Neuronal stem cell (in vitro differentiated cells): ENCODE measurements at regions not wholly inside any gene's neighbourhood (a gene's known extent, or its start where the extent isn't known, plus 50 kb on each side); places are given as distances from the start of the nearest gene placed in this dataset.
A peak's percentile ranks its signal among the peaks of the same experiment; 100 is the strongest.

ENCODE experiments used
- DNase-seq: peaks from one replicate; pipeline ENCODE4 v3.0.0-alpha.2; 2013; ENCODE audit warnings: low spot score
- H2AFZ ChIP-seq: one replicate; pipeline ENCODE4 v1.6.1; 2013; ENCODE audit warnings: mild to moderate bottlenecking, low read length, inconsistent platforms
- H2AK5ac ChIP-seq: 2 replicates; pipeline ENCODE4 v1.6.1; 2013; ENCODE audit warnings: low read depth, mild to moderate bottlenecking, inconsistent platforms, low read length, moderate library complexity, mixed read lengths
- H2BK120ac ChIP-seq: 2 replicates; pipeline ENCODE4 v1.6.1; 2013; ENCODE audit warnings: low read depth, mild to moderate bottlenecking, inconsistent platforms, low read length, moderate library complexity, mixed read lengths
- H2BK12ac ChIP-seq: one replicate; pipeline ENCODE4 v1.6.1; 2013; ENCODE audit warnings: low read length, inconsistent platforms
- H2BK15ac ChIP-seq: 2 replicates; pipeline ENCODE4 v1.6.1; 2013; ENCODE audit warnings: mild to moderate bottlenecking, low read length, inconsistent platforms, mixed read lengths
- H2BK5ac ChIP-seq: one replicate; pipeline ENCODE4 v1.6.1; 2013; ENCODE audit warnings: inconsistent platforms, mild to moderate bottlenecking, low read length, moderate library complexity
- H3K14ac ChIP-seq: one replicate; pipeline ENCODE4 v1.6.1; 2013; ENCODE audit warnings: low read length, inconsistent platforms
- H3K18ac ChIP-seq: 2 replicates; pipeline ENCODE4 v1.6.1; 2013; ENCODE audit warnings: low read length, inconsistent platforms
- H3K23ac ChIP-seq: 2 replicates; pipeline ENCODE4 v1.6.1; 2013; ENCODE audit warnings: low read depth, mild to moderate bottlenecking, mixed read lengths, low read length, inconsistent platforms; ENCODE audit not compliant: poor library complexity
- H3K27ac ChIP-seq: replicated peaks from 3 replicates; pipeline ENCODE4 v1.5.1; 2013; ENCODE audit warnings: low read length, inconsistent platforms
- H3K27me3 ChIP-seq, 3 experiments: 2 replicates each; pipeline ENCODE4 v1.6.1; 2013; ENCODE audit warnings: low read length in 3 of 3, mild to moderate bottlenecking in 2 of 3, inconsistent platforms in 1 of 3, low read depth in 1 of 3, mixed read lengths in 1 of 3, moderate library complexity in 1 of 3; ENCODE audit not compliant: control insufficient read depth in 3 of 3, insufficient read depth in 3 of 3
- H3K36me3 ChIP-seq, 2 donors: replicated peaks in 1 of 2; 2 replicates each; pipeline ENCODE4 v1.6.1; 2013; ENCODE audit warnings: low read length in 2 of 2; ENCODE audit not compliant: control insufficient read depth in 2 of 2, insufficient read depth in 2 of 2
- H3K4ac ChIP-seq: 2 replicates; pipeline ENCODE4 v1.6.1; 2013; ENCODE audit warnings: inconsistent platforms, mild to moderate bottlenecking, low read length, moderate library complexity
- H3K4me1 ChIP-seq, 2 donors: 1 replicate in 1 of 2; 2 replicates in 1 of 2; pipeline ENCODE4 v1.6.1; 2013; ENCODE audit warnings: low read length in 2 of 2, low read depth in 1 of 2; ENCODE audit not compliant: control insufficient read depth in 2 of 2, insufficient read depth in 1 of 2
- H3K4me2 ChIP-seq: one replicate; pipeline ENCODE4 v1.6.1; 2013; ENCODE audit warnings: mild to moderate bottlenecking, low read length, inconsistent platforms; ENCODE audit not compliant: insufficient read depth, poor library complexity, severe bottlenecking
- H3K4me3 ChIP-seq, 2 donors: 2 replicates each; pipeline ENCODE4 v1.5.1; 2013; ENCODE audit warnings: low read length in 2 of 2, mild to moderate bottlenecking in 2 of 2, inconsistent platforms in 1 of 2, moderate library complexity in 1 of 2
- H3K79me1 ChIP-seq: one replicate; pipeline ENCODE4 v1.6.1; 2013; ENCODE audit warnings: low read depth, mild to moderate bottlenecking, inconsistent platforms, low read length, moderate library complexity
- H3K9ac ChIP-seq: one replicate; pipeline ENCODE4 v1.6.1; 2013; ENCODE audit warnings: mild to moderate bottlenecking, low read depth, low read length, inconsistent platforms; ENCODE audit not compliant: poor library complexity
- H3K9me3 ChIP-seq, 2 donors: replicated peaks in 1 of 2; 2 replicates each; pipeline versions ENCODE3 to v1.6.1; 2013; ENCODE audit warnings: low read length in 2 of 2, mild to moderate bottlenecking in 2 of 2, inconsistent platforms in 1 of 2, low read depth in 1 of 2, mixed read lengths in 1 of 2, moderate library complexity in 1 of 2; ENCODE audit not compliant: control insufficient read depth in 2 of 2, insufficient read depth in 1 of 2
- H4K8ac ChIP-seq: one replicate; pipeline ENCODE4 v1.6.1; 2013; ENCODE audit warnings: low read depth, mild to moderate bottlenecking, inconsistent platforms, low read length, moderate library complexity
- H4K91ac ChIP-seq: one replicate; pipeline ENCODE4 v1.6.1; 2013; ENCODE audit warnings: low read length, low read depth, mild to moderate bottlenecking, inconsistent platforms; ENCODE audit not compliant: poor library complexity
- WGBS, 2 donors: extraction: QIAGEN DNeasy Blood & Tissue Kit; methylation state at CpG; one replicate each; pipeline ENCODE4 v1.1.7; 2013; ENCODE audit warnings: missing lambda C conversion rate in 2 of 2, mixed read lengths in 1 of 2; ENCODE audit not compliant: insufficient read length in 2 of 2, insufficient replicate concordance in 1 of 2; ENCODE audit errors: extremely low coverage in 2 of 2; 5-methylcytosine and 5-hydroxymethylcytosine counted together

GRCh38 chr2:147739508-147739907 is 105.3 kb upstream of the ACVR2A start:
- H3K79me1 ChIP-seq: no peaks in the 10 kb centered on the region
- H4K91ac ChIP-seq: no peak overlapping the region
- H3K4ac ChIP-seq: no peak overlapping the region
- H3K4me1 ChIP-seq: no peaks in the 10 kb centered on the region
- H3K27me3 ChIP-seq: no peaks in the 10 kb centered on the region
- no peak overlapping the region for H3K14ac ChIP-seq
- H3K4me3 ChIP-seq: no peak overlapping the region
- peaks cover 0 to 1% of the 10 kb centered on the region in 2 donors for H3K9me3 ChIP-seq
- no peak overlapping the region for H2BK5ac ChIP-seq
- H3K23ac ChIP-seq: no peak overlapping the region
- no peak overlapping the region for H3K27ac ChIP-seq
- no peaks in the 10 kb centered on the region for H3K36me3 ChIP-seq
- H2BK12ac ChIP-seq: no peak overlapping the region
- H2AFZ ChIP-seq: peak overlapping the region; percentile 49
- H2BK120ac ChIP-seq: no peak overlapping the region
- no peak overlapping the region for H3K18ac ChIP-seq
- no peak overlapping the region for H3K9ac ChIP-seq
- H2AK5ac ChIP-seq: no peak overlapping the region
- H3K4me2 ChIP-seq: no peak overlapping the region
- no peak overlapping the region for H4K8ac ChIP-seq
- no peak overlapping the region for H2BK15ac ChIP-seq
- no CpG with 5 or more reads among the region's 3 CpGs for WGBS, 2 donors
- DNase-seq: no peak

- Histone ChIP-seq H3K27me3 (no peaks in the 10 kb centered on the region), H2BK15ac (no peak overlapping the region), H3K9ac (no peak overlapping the region), H3K18ac (no peak overlapping the region), H2AK5ac (no peak overlapping the region), H3K9me3 (no peaks in the 10 kb centered on the region), H3K36me3 (no peaks in the 10 kb centered on the region), H3K14ac (no peak overlapping the region), H3K4ac (no peak overlapping the region), H3K27ac (no peak overlapping the region), H3K4me1 (peaks cover 0 to 3% of the 10 kb centered on the region in 2 donors), H3K23ac (no peak overlapping the region), H3K4me2 (no peak overlapping the region), H3K79me1 (no peaks in the 10 kb centered on the region), H3K4me3 (no peak overlapping the region), H2BK120ac (no peak overlapping the region), H4K8ac (no peak overlapping the region), H2BK12ac (no peak overlapping the region), H4K91ac (no peak overlapping the region), H2AFZ (no peak overlapping the region), H2BK5ac (no peak overlapping the region)
- no peak for DNase-seq
- no CpG with 5 or more reads among the region's 2 CpGs for WGBS, 2 donors
Measured at GRCh38 chr2:147718831-147719230, 126.0 kb upstream of the ACVR2A start.

GRCh38 chr2:147716906-147717305 is 127.9 kb upstream of the ACVR2A start:
- H3K4me1 ChIP-seq: no peaks in the 10 kb centered on the region
- no peak overlapping the region for H3K4ac ChIP-seq
- H3K9ac ChIP-seq: no peak overlapping the region
- H2BK120ac ChIP-seq: no peak overlapping the region
- H4K91ac ChIP-seq: no peak overlapping the region
- H3K36me3 ChIP-seq: no peaks in the 10 kb centered on the region
- no peak overlapping the region for H3K18ac ChIP-seq
- no peak overlapping the region for H3K14ac ChIP-seq
- H3K23ac ChIP-seq: no peak overlapping the region
- H4K8ac ChIP-seq: no peak overlapping the region
- no peak overlapping the region for H2BK12ac ChIP-seq
- no peak overlapping the region for H2BK15ac ChIP-seq
- no peak overlapping the region for H2AK5ac ChIP-seq
- H3K9me3 ChIP-seq: no peaks in the 10 kb centered on the region
- no peak overlapping the region for H2AFZ ChIP-seq
- no peaks in the 10 kb centered on the region for H3K27me3 ChIP-seq
- no peak overlapping the region for H3K4me3 ChIP-seq
- H3K79me1 ChIP-seq: no peaks in the 10 kb centered on the region
- no peak overlapping the region for H3K4me2 ChIP-seq
- no peak overlapping the region for H2BK5ac ChIP-seq
- H3K27ac ChIP-seq: no peak overlapping the region
- DNase-seq: no peak

- no peak overlapping the region for H3K14ac ChIP-seq
- H3K4me2 ChIP-seq: no peak overlapping the region
- no peak overlapping the region for H2BK120ac ChIP-seq
- H2AFZ ChIP-seq: no peak overlapping the region
- H3K36me3 ChIP-seq: no peaks in the 10 kb centered on the region
- H3K4ac ChIP-seq: no peak overlapping the region
- H3K79me1 ChIP-seq: no peaks in the 10 kb centered on the region
- H3K9me3 ChIP-seq: no peaks in the 10 kb centered on the region
- H3K27ac ChIP-seq: no peak overlapping the region
- DNase-seq: no peak
- no peak overlapping the region for H3K23ac ChIP-seq
- H2BK15ac ChIP-seq: no peak overlapping the region
- H3K4me3 ChIP-seq: no peak overlapping the region
- no peak overlapping the region for H4K91ac ChIP-seq
- H3K18ac ChIP-seq: no peak overlapping the region
- no peak overlapping the region for H4K8ac ChIP-seq
- no peak overlapping the region for H3K9ac ChIP-seq
- no peak overlapping the region for H2BK5ac ChIP-seq
- no peak overlapping the region for H2AK5ac ChIP-seq
- H3K4me1 ChIP-seq: no peaks in the 10 kb centered on the region
- H2BK12ac ChIP-seq: no peak overlapping the region
- no peaks in the 10 kb centered on the region for H3K27me3 ChIP-seq
Measured at GRCh38 chr2:147715807-147716206, 129.0 kb upstream of the ACVR2A start.
